IPS DF 4.7 (cell line): ENCODE measurements at regions not wholly inside any gene's neighbourhood (a gene's known extent, or its start where the extent isn't known, plus 50 kb on each side); places are given as distances from the start of the nearest gene placed in this dataset.

Experiments used
- DNase-seq: peaks from one replicate; pipeline ENCODE4 v3.0.0-alpha.2; 2013; ENCODE audit warnings: low spot score; ENCODE audit errors: extremely low read depth

DNA sequence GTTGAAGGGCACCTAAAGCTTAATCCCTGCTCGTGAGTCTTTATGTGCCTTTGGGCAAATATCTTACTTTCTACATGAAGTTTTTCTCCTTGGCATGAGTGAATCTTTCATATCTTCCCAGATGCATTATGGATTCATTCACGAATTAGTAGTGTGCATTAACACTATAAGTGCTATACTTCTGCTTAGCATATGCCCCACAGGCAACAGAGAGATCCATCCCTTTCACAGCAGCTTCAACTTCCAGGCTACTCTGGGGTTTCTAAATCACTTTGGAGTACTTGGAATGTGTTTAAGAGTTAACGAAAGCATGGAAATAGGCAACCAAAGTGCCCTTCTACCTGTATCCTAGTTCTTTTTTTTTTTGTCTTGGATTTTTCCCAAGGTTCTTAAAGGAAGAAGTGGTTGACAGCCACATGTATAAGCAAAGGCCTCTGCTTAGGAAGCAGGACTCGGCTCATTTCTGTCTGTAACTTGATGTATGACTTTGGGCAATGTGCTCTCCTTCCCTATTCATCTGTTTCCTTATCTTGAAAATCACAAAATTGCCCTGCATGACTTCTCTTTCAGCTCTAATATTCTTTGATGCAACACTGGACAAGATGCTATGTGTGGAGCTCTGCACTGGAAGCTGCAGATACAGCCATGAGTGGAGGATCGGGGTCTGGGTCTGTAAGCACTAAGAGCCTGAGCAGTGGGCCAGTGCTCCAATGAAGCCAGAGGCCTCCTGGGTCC, 54.5 kb upstream of the ME3 start:
- no peak for DNase-seq

DNA sequence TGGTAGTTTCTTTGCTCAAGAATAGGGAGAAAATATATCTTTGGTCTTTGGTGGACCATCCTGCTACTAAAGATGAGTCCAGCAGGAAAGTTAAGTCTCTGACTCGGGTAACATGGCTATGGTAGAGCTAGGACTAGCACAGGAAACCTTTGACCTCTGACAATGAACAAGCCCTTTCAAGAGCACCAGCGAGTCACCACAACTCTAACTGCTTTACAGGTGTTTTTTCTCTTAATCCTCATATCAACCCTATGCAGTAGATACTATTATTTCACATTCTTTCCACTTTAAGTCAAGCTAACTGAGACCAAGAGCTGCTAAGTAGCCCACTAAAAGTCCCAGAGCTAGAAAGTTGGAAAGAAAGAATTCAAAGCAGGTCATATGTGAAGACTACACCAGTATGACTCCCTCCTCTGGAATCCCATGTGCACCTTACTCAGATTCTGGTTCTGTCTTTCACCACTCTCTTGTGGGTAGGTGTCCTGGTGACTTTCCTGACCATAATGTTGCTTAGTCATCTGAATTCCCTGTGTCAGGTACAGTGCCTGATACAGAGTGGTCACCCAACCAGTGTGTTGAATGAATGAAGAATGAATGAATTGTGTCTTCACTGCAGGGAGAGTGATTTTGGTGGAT, 53.8 kb upstream of the ME3 start:
- no peak for DNase-seq

DNA sequence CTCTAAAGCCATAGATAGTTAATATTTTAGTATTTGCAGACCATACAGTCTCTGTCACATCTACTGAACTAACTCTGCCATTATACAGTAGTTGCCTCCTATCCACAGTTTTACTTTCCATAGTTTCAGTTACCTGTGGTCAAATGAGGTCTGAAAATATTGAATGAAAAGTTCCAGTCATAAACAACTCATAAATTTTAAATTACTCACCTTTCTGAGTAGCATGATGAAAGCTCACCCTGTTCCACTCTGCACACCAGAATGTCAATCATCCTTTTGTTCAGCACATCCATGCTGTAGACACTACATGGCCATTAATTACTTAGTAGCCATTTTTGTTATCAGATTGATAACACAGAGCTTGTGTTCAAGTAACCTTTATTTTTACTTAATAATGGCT, 51.7 kb upstream of the ME3 start:
- no peak for DNase-seq

DNA sequence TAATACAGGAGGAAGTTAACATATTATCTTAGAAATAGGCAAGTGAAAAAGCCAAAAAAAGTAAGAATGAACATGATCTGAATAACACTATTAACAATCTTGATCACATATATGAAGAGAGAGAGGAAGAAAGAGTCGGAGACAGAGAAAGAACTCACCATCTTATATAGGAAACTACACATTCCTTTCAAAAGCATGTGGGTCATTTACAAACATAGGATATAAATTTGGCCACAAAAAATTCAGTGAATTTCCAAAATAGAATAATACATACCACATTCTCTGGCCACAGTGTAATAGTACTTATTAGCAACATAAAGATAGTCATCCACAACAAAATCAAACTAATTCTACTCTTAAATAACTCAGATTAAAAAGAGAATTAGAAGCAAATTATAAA, 50.9 kb upstream of the ME3 start:
- DNase-seq, result no peak

DNA sequence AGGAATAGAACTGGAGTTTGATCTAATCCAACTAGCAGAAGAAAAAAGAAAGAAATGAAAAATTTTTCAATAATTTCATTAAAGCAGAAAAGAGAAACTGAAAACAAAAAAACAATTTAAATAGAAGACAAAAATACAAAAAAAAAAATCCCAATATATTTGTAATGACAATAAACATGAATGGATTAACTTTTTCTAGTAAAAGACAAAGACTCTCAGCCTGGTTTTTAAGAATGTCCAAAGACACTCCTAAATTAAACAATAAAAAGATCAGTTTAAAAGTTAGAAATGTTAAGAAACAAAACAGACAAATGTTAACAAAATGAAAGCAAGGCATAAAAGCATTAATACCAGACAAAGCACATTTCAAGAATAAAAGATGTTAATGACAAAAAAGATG, 50.3 kb upstream of the ME3 start:
- no peak for DNase-seq
